ENCODE measurements at regions not wholly inside any gene's neighbourhood (a gene's known extent, or its start where the extent isn't known, plus 50 kb on each side); places are given as distances from the start of the nearest gene placed in this dataset.
"Not testable (repeated sequence)": the region's sequence is repeated elsewhere in the genome, so short reads cannot be mapped to it uniquely, and the experiment has no call there.

GRCh38 chr20:17891131-17891530, 77.5 kb downstream of the SNX5 start:
- DNase-seq (ENCODE audit: low spot score) = not testable (repeated sequence)

- no peak for DNase-seq (ENCODE audit: low spot score)
Measured at GRCh38 chr20:17890330-17890729, 78.3 kb downstream of the SNX5 start.

GRCh38 chr20:17889226-17889625, 79.4 kb downstream of the SNX5 start:
- DNase-seq (ENCODE audit: low spot score) = no peak

- no peak for DNase-seq (ENCODE audit: low spot score)
Measured at GRCh38 chr20:17888044-17888443, 80.5 kb downstream of the SNX5 start.

GRCh38 chr20:17887331-17888030, 81.1 kb downstream of the SNX5 start:
- DNase-seq (ENCODE audit: low spot score) = no peak

- peak; percentile 12 for DNase-seq (ENCODE audit: low spot score)
Measured at GRCh38 chr20:17885544-17885943, 83.0 kb downstream of the SNX5 start.

- DNase-seq (ENCODE audit: low spot score) = no peak
Measured at GRCh38 chr20:17885076-17885475, 83.5 kb downstream of the SNX5 start.

GRCh38 chr20:17884307-17885003, 84.1 kb downstream of the SNX5 start:
- DNase-seq (ENCODE audit: low spot score) = no peak

GRCh38 chr20:17883592-17884306, 84.8 kb downstream of the SNX5 start:
- DNase-seq (ENCODE audit: low spot score) = no peak

GRCh38 chr20:17882834-17883591, 85.6 kb downstream of the SNX5 start:
- DNase-seq (ENCODE audit: low spot score) = no peak

- DNase-seq (ENCODE audit: low spot score) = no peak
Measured at GRCh38 chr20:17882065-17882833, 86.3 kb downstream of the SNX5 start.

- DNase-seq (ENCODE audit: low spot score) = no peak
Measured at GRCh38 chr20:17881741-17882064, 86.9 kb downstream of the SNX5 start.

- no peak for DNase-seq (ENCODE audit: low spot score)
Measured at GRCh38 chr20:17878912-17879602, 89.5 kb downstream of the SNX5 start.

- no peak for DNase-seq (ENCODE audit: low spot score)
Measured at GRCh38 chr20:17878069-17878911, 90.3 kb downstream of the SNX5 start.

GRCh38 chr20:17875981-17876385, 92.6 kb downstream of the SNX5 start:
- DNase-seq (ENCODE audit: low spot score) = no peak

GRCh38 chr20:17875106-17875980, 93.3 kb downstream of the SNX5 start:
- DNase-seq (ENCODE audit: low spot score) = no peak

GRCh38 chr20:17874271-17875105, 94.1 kb downstream of the SNX5 start:
- no peak for DNase-seq (ENCODE audit: low spot score)
